Left lung (tissue), 4 donors: ENCODE measurements at regions not wholly inside any gene's neighbourhood (a gene's known extent, or its start where the extent isn't known, plus 50 kb on each side); places are given as distances from the start of the nearest gene placed in this dataset.

Experiments used
- ATAC-seq: fragments of 200-7000 bp; cut with Tn5 transposase; one replicate; pipeline ENCODE4 v1.9.1; 2020; ENCODE audit warnings: moderate library complexity
- DNase-seq, 4 donors: peaks; one replicate each; pipeline ENCODE4 v3.0.0-alpha.2; 2013 to 2020
- H3K27ac ChIP-seq, 2 donors: fragments of 200-600 bp; sonication (generic) in 1 of 2; one replicate each; pipeline versions ENCODE4 v1.5.0 to v1.8.0; 2020 to 2021
- H3K27me3 ChIP-seq, 2 donors: fragments of 200-600 bp; sonication (generic) in 1 of 2; one replicate each; pipeline versions ENCODE4 v1.5.0 to v1.8.0; 2020 to 2021
- H3K36me3 ChIP-seq, 2 donors: fragments of 200-600 bp; sonication (generic) in 1 of 2; one replicate each; pipeline versions ENCODE4 v1.5.0 to v1.8.0; 2020 to 2021
- H3K4me1 ChIP-seq, 2 donors: fragments of 200-600 bp; one replicate each; pipeline ENCODE4 v1.8.0; 2021
- H3K4me3 ChIP-seq, 2 donors: fragments of 200-600 bp; sonication (generic) in 1 of 2; one replicate each; pipeline versions ENCODE4 v1.5.0 to v1.8.0; 2020 to 2021; ENCODE audit warnings: mild to moderate bottlenecking in 1 of 2
- H3K9me3 ChIP-seq, 2 donors: fragments of 200-600 bp; sonication (generic) in 1 of 2; one replicate each; pipeline versions ENCODE4 v1.5.0 to v1.8.0; 2020 to 2021
- CTCF ChIP-seq, 2 donors: fragments of 200-600 bp; sonication (generic) in 1 of 2; IDR thresholded peaks; one replicate each; pipeline versions ENCODE4 v1.5.0 to v1.8.0; 2021; ENCODE audit warnings: antibody characterized with exemption in 2 of 2
- intact Hi-C, 2 donors: fragments of 100-400 bp; cut with DNase I; formaldehyde crosslinking; loops; one replicate each; pipeline versions ENCODE4 v1.11.2 to v1.14.2; 2022
- donor health status: DM: no; HTN: yes; CAD: no.
- donor health status: DM: no; HTN: no; CAD: no.

DNA sequence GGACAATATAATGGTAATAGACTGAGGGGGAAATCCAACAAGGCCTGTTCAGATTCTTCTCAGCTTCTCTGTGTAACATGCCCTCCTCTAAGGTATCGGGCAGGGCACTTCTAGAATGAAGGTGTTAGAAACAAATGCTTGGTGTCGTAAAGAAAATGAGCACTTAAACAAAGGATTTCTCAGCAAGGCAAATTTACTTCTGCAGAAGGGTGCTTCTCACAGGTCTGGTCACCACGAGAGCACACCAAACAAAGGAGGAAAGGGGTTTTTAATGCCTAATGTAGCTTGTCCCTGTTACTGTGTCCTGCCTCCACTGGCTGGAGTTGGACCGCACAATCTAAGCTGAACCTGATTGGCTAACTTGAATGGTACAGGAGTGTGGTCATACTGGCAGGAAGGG lies 642.6 kb upstream of the CDH8 start:
- no peaks in the 10 kb centered on the region for H3K4me1 ChIP-seq
- no peak overlapping the region for H3K27ac ChIP-seq
- H3K36me3 ChIP-seq: no peaks in the 10 kb centered on the region
- ATAC-seq: no peak
- no peaks in the 10 kb centered on the region for H3K27me3 ChIP-seq
- DNase-seq: no peak
- intact Hi-C loops: no loop called here
- no peak overlapping the region for H3K4me3 ChIP-seq
- peaks cover 0 to 59% of the 10 kb centered on the region in 2 donors for H3K9me3 ChIP-seq
- no peak for TF ChIP-seq CTCF (IDR thresholded peaks at IDR 0.05)

GRCh38 chr16:62676306-62676705 lies 640.1 kb upstream of the CDH8 start:
- intact Hi-C loops: no loop called here
- no peak for TF ChIP-seq CTCF (IDR thresholded peaks at IDR 0.05)
- ATAC-seq (no peak), DNase-seq (no peak)
- H3K4me1 ChIP-seq: no peaks in the 10 kb centered on the region
- H3K36me3 ChIP-seq: no peaks in the 10 kb centered on the region
- no peak overlapping the region for H3K27ac ChIP-seq
- no peaks in the 10 kb centered on the region for H3K27me3 ChIP-seq
- no peak overlapping the region for H3K4me3 ChIP-seq
- H3K9me3 ChIP-seq: peaks cover 0 to 53% of the 10 kb centered on the region in 2 donors

- DNase-seq: no peak
- Histone ChIP-seq H3K9me3 (peaks cover 0 to 4% of the 10 kb centered on the region in 2 donors), H3K27me3 (no peaks in the 10 kb centered on the region), H3K4me1 (no peaks in the 10 kb centered on the region), H3K27ac (no peak overlapping the region), H3K4me3 (no peak overlapping the region), H3K36me3 (no peaks in the 10 kb centered on the region)
- intact Hi-C loops: no loop called here
- no peak for ATAC-seq
- no peak for TF ChIP-seq CTCF (IDR thresholded peaks at IDR 0.05)
Measured at GRCh38 chr16:62665269-62665668, 629.0 kb upstream of the CDH8 start.

DNA sequence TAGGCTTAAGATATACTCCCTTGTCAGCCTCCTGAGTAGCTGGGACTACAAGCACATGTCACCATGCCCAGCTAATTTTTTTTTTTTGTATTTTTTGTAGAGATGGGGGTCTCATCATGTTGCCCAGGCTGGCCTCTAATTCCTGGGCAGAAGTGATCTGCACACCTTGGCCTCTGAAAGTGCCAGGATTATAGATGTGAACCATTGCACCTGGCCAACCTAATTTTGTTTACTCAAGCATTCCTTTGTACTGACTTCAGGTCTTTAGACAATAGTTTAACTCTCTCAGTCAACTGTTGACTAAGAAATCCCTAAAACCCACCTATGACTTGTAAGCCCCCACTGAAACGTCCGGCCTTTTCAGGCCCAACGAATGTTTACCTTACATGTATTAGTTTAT lies 628.3 kb upstream of the CDH8 start:
- no peaks in the 10 kb centered on the region for H3K36me3 ChIP-seq
- H3K9me3 ChIP-seq: peaks cover 0 to 4% of the 10 kb centered on the region in 2 donors
- ATAC-seq (no peak), DNase-seq (no peak)
- H3K27me3 ChIP-seq: no peaks in the 10 kb centered on the region
- intact Hi-C loops: no loop called here
- H3K4me1 ChIP-seq: no peaks in the 10 kb centered on the region
- no peak for TF ChIP-seq CTCF (IDR thresholded peaks at IDR 0.05)
- no peak overlapping the region for H3K27ac ChIP-seq
- H3K4me3 ChIP-seq: no peak overlapping the region

GRCh38 chr16:62661435-62661834 lies 625.2 kb upstream of the CDH8 start:
- intact Hi-C loops: no loop called here
- Histone ChIP-seq H3K27ac (no peak overlapping the region), H3K27me3 (no peaks in the 10 kb centered on the region), H3K4me1 (no peaks in the 10 kb centered on the region), H3K4me3 (no peak overlapping the region), H3K36me3 (no peaks in the 10 kb centered on the region), H3K9me3 (peaks cover 0 to 4% of the 10 kb centered on the region in 2 donors)
- ATAC-seq: no peak
- no peak for TF ChIP-seq CTCF (IDR thresholded peaks at IDR 0.05)
- no peak for DNase-seq
